Stomach smooth muscle (tissue), 2 donors: ENCODE measurements at regions not wholly inside any gene's neighbourhood (a gene's known extent, or its start where the extent isn't known, plus 50 kb on each side); places are given as distances from the start of the nearest gene placed in this dataset.

Experiments used
- H3K27ac ChIP-seq: one replicate; pipeline ENCODE4 v1.7.0; 2013; ENCODE audit warnings: mild to moderate bottlenecking, low read length, inconsistent platforms
- H3K27me3 ChIP-seq, 2 donors: one replicate each; pipeline ENCODE4 v1.7.0; 2013; ENCODE audit warnings: low read length in 2 of 2; ENCODE audit not compliant: insufficient read depth in 2 of 2, control insufficient read depth in 1 of 2
- H3K36me3 ChIP-seq, 2 donors: one replicate each; pipeline ENCODE4 v1.7.0; 2013; ENCODE audit warnings: low read length in 2 of 2; ENCODE audit not compliant: control insufficient read depth in 2 of 2, insufficient read depth in 2 of 2
- H3K4me1 ChIP-seq: one replicate; pipeline ENCODE4 v1.7.0; 2013; ENCODE audit warnings: low read length; ENCODE audit not compliant: control insufficient read depth, insufficient read depth
- H3K4me3 ChIP-seq, 2 donors: one replicate each; pipeline ENCODE4 v1.7.0; 2013; ENCODE audit warnings: low read length in 2 of 2
- H3K9ac ChIP-seq, 2 donors: one replicate each; pipeline ENCODE4 v1.7.0; 2013; ENCODE audit warnings: low read length in 2 of 2, mild to moderate bottlenecking in 1 of 2
- H3K9me3 ChIP-seq, 2 donors: one replicate each; pipeline ENCODE4 v1.7.0; 2013; ENCODE audit warnings: low read length in 2 of 2; ENCODE audit not compliant: control insufficient read depth in 2 of 2
- donor health status: healthy.
- donor health status: Pancreatic carcinoma.

- H3K4me3 ChIP-seq: no peak overlapping the region
- H3K4me1 ChIP-seq: no peaks in the 10 kb centered on the region
- H3K9me3 ChIP-seq: peaks cover 4 to 6% of the 10 kb centered on the region in 2 donors
- no peak overlapping the region for H3K9ac ChIP-seq
- no peak overlapping the region for H3K27ac ChIP-seq
- H3K36me3 ChIP-seq: no peaks in the 10 kb centered on the region
- peaks cover 0 to 5% of the 10 kb centered on the region in 2 donors for H3K27me3 ChIP-seq
Observed at GRCh38 chr19:56995303-56995702, 124.5 kb upstream of the USP29 start.

GRCh38 chr19:57002195-57002601 is 117.6 kb upstream of the USP29 start:
- no peaks in the 10 kb centered on the region for H3K36me3 ChIP-seq
- no peak overlapping the region for H3K27ac ChIP-seq
- no peak overlapping the region for H3K4me3 ChIP-seq
- H3K9ac ChIP-seq: no peak overlapping the region
- H3K27me3 ChIP-seq: peaks cover 0 to 2% of the 10 kb centered on the region in 2 donors
- peaks cover 0 to 4% of the 10 kb centered on the region in 2 donors for H3K9me3 ChIP-seq
- no peaks in the 10 kb centered on the region for H3K4me1 ChIP-seq

- Histone ChIP-seq H3K36me3 (no peaks in the 10 kb centered on the region), H3K4me3 (no peak overlapping the region), H3K27me3 (peaks cover 0 to 2% of the 10 kb centered on the region in 2 donors), H3K4me1 (no peaks in the 10 kb centered on the region), H3K9ac (no peak overlapping the region), H3K27ac (no peak overlapping the region), H3K9me3 (peaks cover 0 to 4% of the 10 kb centered on the region in 2 donors)
Observed at GRCh38 chr19:57002710-57003109, 117.1 kb upstream of the USP29 start.

- Histone ChIP-seq H3K9me3 (peaks cover 0 to 4% of the 10 kb centered on the region in 2 donors), H3K9ac (no peak overlapping the region), H3K4me1 (no peaks in the 10 kb centered on the region), H3K27ac (no peak overlapping the region), H3K27me3 (peaks cover 0 to 2% of the 10 kb centered on the region in 2 donors), H3K4me3 (no peak overlapping the region), H3K36me3 (no peaks in the 10 kb centered on the region)
Observed at GRCh38 chr19:57004418-57004817, 115.4 kb upstream of the USP29 start.

- no peak overlapping the region for H3K27ac ChIP-seq
- peaks cover 0 to 5% of the 10 kb centered on the region in 2 donors for H3K9me3 ChIP-seq
- no peak overlapping the region for H3K4me3 ChIP-seq
- H3K9ac ChIP-seq: no peak overlapping the region
- H3K36me3 ChIP-seq: no peaks in the 10 kb centered on the region
- no peaks in the 10 kb centered on the region for H3K4me1 ChIP-seq
- peaks cover 0 to under 1% of the 10 kb centered on the region in 2 donors for H3K27me3 ChIP-seq
Observed at GRCh38 chr19:57008432-57008831, 111.4 kb upstream of the USP29 start.

GRCh38 chr19:57010541-57010940 is 109.2 kb upstream of the USP29 start:
- H3K4me3 ChIP-seq: no peak overlapping the region
- H3K27ac ChIP-seq: no peak overlapping the region
- peaks cover 0 to 5% of the 10 kb centered on the region in 2 donors for H3K9me3 ChIP-seq
- no peaks in the 10 kb centered on the region for H3K36me3 ChIP-seq
- H3K27me3 ChIP-seq: no peaks in the 10 kb centered on the region
- no peak overlapping the region for H3K9ac ChIP-seq
- no peaks in the 10 kb centered on the region for H3K4me1 ChIP-seq

- H3K4me1 ChIP-seq: no peaks in the 10 kb centered on the region
- H3K9me3 ChIP-seq: peaks cover 2 to 5% of the 10 kb centered on the region in 2 donors
- peaks cover 0 to 2% of the 10 kb centered on the region in 2 donors for H3K27me3 ChIP-seq
- no peaks in the 10 kb centered on the region for H3K36me3 ChIP-seq
- no peak overlapping the region for H3K4me3 ChIP-seq
- no peak overlapping the region for H3K9ac ChIP-seq
- no peak overlapping the region for H3K27ac ChIP-seq
Observed at GRCh38 chr19:57016076-57016475, 103.7 kb upstream of the USP29 start.

GRCh38 chr19:57016491-57016890 is 103.3 kb upstream of the USP29 start:
- Histone ChIP-seq H3K36me3 (no peaks in the 10 kb centered on the region), H3K27ac (no peak overlapping the region), H3K27me3 (peaks cover 0 to 2% of the 10 kb centered on the region in 2 donors), H3K4me1 (no peaks in the 10 kb centered on the region), H3K4me3 (no peak overlapping the region), H3K9me3 (peaks cover 2 to 5% of the 10 kb centered on the region in 2 donors), H3K9ac (no peak overlapping the region)

GRCh38 chr19:57025491-57025890 is 94.3 kb upstream of the USP29 start:
- no peak overlapping the region for H3K4me3 ChIP-seq
- H3K27ac ChIP-seq: no peak overlapping the region
- H3K9me3 ChIP-seq: no peaks in the 10 kb centered on the region
- H3K27me3 ChIP-seq: peaks cover 4 to 5% of the 10 kb centered on the region in 2 donors
- H3K9ac ChIP-seq: no peak overlapping the region
- H3K4me1 ChIP-seq: no peaks in the 10 kb centered on the region
- no peaks in the 10 kb centered on the region for H3K36me3 ChIP-seq

- no peaks in the 10 kb centered on the region for H3K4me1 ChIP-seq
- H3K27ac ChIP-seq: no peak overlapping the region
- no peaks in the 10 kb centered on the region for H3K9me3 ChIP-seq
- H3K27me3 ChIP-seq: peaks cover 4 to 5% of the 10 kb centered on the region in 2 donors
- H3K9ac ChIP-seq: no peak overlapping the region
- no peaks in the 10 kb centered on the region for H3K36me3 ChIP-seq
- H3K4me3 ChIP-seq: no peak overlapping the region
Observed at GRCh38 chr19:57026476-57026875, 93.3 kb upstream of the USP29 start.

GRCh38 chr19:57027360-57027759 is 92.4 kb upstream of the USP29 start:
- Histone ChIP-seq H3K36me3 (no peaks in the 10 kb centered on the region), H3K4me3 (no peak overlapping the region), H3K27ac (no peak overlapping the region), H3K9ac (no peak overlapping the region), H3K9me3 (no peaks in the 10 kb centered on the region), H3K27me3 (peaks cover 2 to 3% of the 10 kb centered on the region in 2 donors), H3K4me1 (no peaks in the 10 kb centered on the region)
